T47D (cell line): ENCODE measurements at regions not wholly inside any gene's neighbourhood (a gene's known extent, or its start where the extent isn't known, plus 50 kb on each side); places are given as distances from the start of the nearest gene placed in this dataset.
A peak's percentile ranks its signal among the peaks of the same experiment; 100 is the strongest.

Experiments used
- DNase-seq, 2 experiments: peaks; one replicate each; pipeline versions ENCODE4 v3.0.0 to v3.0.0-alpha.2; 2011 to 2012; ENCODE audit warnings: low read depth in 1 of 2, low spot score in 1 of 2
- JUND ChIP-seq: IDR thresholded peaks from 2 replicates; pipeline ENCODE4 v1.6.1; 2012; ENCODE audit warnings: low read depth
- in situ Hi-C: cut with HindIII; loops from 2 replicates; pipeline ENCODE4 v1.10.0; 2016; ENCODE audit warnings: low sequenced_read_pairs, low pct_unique_long_range_greater_than_20kb

DNA sequence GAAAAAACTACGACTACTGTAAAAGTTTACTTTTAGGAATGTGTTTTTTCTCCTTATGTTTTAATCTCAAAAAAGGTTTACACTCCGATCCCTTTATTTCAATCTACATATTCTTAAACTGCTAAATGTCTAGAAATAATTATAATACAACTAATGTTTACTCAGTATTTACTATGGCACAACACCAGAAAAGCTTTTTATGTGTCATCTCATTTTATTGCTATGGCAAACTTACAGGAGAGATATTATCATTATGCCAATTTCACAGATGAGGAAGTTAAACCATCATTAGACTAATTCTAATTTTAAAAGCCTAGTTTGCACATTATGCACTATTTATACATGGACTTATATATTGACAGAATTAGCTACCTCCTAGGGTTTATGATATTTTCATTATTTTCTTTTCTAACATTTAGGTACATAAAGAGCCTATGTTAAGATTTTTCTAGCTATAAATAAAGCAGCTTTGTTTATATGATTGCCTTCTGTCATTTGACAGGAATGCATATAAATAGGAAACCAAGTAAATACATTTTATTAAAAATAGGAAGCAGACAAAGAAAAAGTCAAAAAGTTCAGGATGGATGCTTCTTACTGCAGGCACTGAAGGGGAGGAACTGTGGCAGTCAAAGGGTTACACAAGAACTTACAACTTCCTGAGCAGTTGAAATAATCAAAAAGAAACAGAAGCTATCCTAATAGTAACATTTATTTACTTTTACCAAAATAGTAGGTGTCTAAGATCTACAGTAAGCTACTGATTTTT is 442.4 kb downstream of the LTN1 start:
- in situ Hi-C loops = no loop called here
- DNase-seq = peak in 1 of 2 experiments; percentile 23
- TF ChIP-seq JUND = peak; percentile 44; the same call in 1 of the 2 replicates

DNA sequence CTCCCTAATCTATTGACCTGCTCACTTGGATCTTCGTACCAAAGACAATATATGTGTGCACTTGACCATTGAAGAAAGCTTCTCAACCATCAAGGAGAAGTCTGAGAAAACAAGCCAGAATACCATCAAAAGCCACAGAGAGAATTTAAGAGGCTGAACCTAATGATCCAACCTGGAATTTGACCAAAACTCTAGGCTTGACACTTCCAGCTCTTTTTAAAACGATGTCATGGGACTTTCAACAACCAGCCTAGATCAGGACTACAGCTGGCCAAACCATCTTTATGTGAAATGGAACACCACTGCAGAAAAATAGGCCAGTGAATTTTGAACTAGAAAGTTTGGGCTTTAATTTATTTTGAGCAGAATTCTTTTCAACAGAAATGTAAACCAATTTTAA is 444.4 kb downstream of the LTN1 start:
- in situ Hi-C loops = no loop called here
- no peak for TF ChIP-seq JUND
- no peak for DNase-seq

DNA sequence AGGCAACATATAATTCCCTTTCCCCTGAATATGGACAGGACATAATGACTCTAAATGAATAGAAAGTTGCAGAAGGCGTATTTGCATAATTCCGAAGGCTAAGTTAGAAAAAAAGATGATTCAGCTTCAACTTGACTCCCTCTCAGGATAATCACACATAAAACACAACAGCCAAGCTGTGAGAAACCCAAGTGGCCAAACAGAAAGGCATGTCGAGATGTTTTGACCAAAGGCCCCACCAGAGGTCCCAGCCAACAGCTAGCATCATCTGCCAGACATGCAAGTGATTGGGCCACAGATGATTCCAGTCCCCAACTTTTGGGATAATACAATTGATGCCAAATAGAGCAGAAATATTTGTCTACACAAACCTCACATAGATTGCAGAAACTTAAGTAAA is 444.9 kb downstream of the LTN1 start:
- no peak for TF ChIP-seq JUND
- no peak for DNase-seq
- in situ Hi-C loops = no loop called here

DNA sequence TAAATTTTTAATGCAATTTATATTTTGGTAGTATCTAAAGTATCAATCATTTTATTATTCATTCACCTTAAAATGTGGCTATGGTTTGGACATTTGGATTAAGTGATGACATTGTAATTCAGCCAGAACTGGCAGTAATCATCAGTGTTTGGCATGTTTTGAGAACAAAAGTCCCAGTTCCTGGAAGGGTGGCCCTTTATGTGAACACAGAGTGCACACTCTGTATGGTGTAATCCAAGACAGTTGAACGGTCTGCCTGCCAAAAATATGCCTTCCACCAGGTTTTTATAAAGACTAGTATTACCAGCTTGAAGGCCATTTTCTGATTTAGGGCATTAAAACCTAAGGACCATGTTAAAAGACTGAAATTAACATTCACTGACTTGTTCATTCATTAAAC is 448.7 kb downstream of the LTN1 start:
- in situ Hi-C loops = no loop called here
- no peak for DNase-seq
- TF ChIP-seq JUND = no peak

DNA sequence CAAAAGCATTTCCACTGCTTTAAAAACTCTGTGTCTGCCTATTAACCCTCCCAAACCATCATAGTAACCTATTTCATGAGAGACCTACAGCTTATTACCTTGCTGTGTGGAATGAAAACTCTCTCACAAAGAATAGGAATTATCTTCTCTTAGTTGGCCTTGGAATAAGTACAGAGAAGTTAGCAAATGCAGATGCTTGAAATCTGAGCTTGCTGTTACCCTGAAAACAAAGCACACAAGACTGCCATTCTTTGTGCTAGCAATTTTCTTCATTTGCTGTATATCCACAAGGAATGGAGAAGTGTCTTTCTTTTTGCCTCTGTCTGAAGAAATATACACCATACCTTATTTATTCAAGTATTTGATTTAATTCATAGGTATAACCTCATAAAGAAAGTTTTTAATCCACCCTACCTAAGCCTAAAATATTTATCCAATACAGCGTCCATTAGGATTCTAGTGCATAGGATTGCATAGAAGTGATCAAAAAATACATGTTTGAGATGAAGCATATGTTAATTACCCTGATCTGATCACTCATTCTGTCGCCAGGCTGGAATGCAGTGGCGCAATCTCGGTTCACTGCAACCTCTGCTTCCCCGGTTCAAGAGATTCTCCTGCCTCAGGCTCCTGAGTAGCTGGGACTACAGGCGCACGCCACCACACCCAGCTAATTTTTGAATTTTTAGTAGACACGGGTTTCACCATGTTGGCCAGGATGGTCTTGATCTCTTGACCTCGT is 451.1 kb downstream of the LTN1 start:
- in situ Hi-C loops = no loop called here
- DNase-seq = no peak
- no peak for TF ChIP-seq JUND

DNA sequence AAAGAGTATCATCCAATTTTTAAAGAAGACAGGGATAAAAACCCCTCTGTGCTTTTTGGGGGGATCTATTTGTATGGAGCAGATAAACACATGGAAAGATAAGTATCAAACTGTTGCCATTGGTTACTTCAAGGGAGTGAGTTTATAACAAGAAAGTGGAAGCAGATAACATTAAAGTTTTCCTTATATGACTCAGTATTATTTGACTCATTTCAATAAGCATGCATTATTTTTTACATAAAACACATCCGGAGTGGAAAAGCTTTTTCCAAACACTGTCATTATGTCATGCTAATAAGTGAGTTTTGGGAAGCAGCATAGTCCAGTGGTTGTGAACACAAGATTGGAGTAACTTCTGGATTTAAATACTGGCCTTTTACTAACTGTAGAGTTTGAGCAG is 452.2 kb downstream of the LTN1 start:
- TF ChIP-seq JUND = no peak
- in situ Hi-C loops = no loop called here
- no peak for DNase-seq

DNA sequence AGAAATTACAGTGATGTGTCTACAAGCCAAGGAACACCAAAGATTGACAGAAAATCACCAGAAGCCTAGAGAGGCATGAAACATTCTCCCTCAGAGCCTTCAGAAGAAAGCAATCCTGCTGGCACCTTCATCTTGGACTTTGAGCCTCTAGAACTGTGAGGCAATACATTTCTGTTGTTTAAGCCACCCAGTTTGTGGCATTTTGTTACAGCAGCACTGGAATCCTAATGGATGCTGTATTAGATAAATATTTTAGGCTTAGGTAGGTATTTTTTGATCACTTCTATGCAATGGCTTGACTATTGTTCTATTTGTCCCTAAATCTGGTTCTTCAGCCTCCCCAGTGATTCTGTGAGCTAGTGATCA is 453.1 kb downstream of the LTN1 start:
- in situ Hi-C loops = no loop called here
- TF ChIP-seq JUND = no peak
- no peak for DNase-seq

DNA sequence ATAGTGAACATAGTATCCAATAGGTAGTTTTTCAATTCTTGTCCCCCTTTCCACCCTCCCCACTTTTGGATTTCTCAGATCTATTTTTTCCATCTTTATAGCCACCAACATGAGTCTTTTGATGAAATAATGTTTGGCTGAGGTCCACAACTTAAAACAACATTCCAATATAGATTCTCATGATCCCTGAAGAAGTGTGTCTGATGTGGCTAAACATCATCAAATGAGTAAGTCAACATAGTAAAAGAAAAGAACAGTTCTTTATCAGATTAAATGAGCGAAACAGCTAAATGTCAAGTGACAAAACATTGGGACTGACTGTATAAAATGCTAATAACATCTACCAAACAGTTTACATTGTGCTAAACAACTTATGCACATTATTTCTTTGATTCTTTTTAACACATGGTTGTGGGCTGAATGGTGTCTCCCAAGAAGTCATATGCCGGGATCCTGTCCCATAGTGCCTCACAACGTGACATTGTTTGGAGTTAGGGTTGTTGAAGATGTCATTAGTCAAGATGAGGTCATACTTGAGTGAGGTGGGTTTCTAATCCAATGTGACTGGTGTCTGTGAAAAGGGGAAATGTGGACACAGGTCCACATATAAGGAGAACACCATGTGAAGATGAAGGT is 453.6 kb downstream of the LTN1 start:
- DNase-seq = peak in 1 of 2 experiments; percentile 23
- TF ChIP-seq JUND = no peak

DNA sequence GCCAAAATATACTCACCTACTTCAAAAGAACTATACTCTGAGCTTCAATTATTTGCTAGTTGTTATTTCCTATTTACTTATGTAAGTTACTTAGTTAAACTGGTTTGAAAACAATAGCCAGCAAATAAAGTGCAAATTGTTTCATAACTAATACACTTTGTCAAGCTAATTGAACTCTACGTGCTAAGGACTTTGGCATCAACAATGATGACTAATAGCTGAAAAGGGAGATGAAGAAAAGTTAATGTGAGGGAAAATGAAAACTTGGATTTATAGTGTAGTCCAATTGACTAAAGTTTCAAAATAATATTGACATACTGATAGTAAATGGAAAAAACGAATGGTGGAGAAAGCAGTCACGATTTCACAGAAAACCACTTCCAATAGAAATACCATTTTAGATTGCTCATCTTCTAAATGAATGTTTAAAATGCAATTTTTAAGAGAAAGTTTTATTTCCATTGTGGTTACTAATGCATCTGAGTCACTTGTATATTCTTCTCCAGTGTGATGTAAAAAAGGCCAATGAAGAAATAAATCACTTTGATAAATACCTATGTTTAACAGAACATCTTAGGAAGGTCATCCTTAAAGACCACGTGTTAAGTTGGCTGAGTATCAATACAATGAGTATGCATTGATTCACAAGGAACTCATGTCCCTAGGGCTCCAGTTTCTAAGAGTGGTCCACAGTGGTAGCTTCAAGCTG is 455.2 kb downstream of the LTN1 start:
- DNase-seq = no peak
- TF ChIP-seq JUND = no peak
- in situ Hi-C loops = no loop called here

More for the DNA sequence above, 453.6 kb downstream of the LTN1 start:
- in situ Hi-C loops = no loop called here

DNA sequence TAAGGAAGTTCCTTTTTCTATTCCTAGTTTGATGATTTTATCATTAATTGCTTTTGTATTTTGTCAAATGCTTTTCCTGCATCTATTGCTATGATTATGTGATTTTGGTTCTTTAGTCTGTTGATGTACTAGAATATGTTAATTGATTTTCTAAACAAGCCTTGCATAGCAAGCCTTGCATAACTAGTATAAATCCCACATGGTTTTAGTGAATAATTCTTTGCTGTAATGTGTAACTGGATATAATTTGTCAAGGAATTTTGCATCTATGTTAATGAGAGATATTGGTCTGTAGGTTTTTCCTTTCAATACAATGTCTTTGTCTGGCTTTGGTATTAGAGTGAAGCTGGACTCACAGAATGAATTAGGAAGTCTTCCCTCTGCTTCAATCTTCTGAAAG is 460.2 kb downstream of the LTN1 start:
- TF ChIP-seq JUND = no peak
- in situ Hi-C loops = no loop called here
- DNase-seq = no peak

DNA sequence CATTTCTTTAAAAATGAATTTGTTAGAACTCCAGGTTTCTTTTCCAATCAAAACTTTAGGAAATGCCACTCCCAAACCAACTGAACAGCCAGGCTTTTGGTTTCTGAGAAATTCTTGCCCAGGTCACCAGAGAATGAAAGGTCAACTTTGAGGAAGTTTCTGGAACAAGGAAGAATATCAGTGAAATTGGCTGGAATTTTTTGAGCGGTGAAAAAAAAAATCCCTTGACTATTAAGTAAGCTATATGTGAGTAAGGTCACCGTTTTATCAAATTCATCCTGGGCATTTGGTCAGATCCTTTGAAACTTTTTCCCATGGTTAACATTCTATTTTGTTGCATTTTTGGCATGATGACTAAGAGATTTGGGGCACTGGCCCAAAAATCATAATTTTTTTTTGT is 469.3 kb downstream of the LTN1 start:
- in situ Hi-C loops = no loop called here
- TF ChIP-seq JUND = no peak
- no peak for DNase-seq

DNA sequence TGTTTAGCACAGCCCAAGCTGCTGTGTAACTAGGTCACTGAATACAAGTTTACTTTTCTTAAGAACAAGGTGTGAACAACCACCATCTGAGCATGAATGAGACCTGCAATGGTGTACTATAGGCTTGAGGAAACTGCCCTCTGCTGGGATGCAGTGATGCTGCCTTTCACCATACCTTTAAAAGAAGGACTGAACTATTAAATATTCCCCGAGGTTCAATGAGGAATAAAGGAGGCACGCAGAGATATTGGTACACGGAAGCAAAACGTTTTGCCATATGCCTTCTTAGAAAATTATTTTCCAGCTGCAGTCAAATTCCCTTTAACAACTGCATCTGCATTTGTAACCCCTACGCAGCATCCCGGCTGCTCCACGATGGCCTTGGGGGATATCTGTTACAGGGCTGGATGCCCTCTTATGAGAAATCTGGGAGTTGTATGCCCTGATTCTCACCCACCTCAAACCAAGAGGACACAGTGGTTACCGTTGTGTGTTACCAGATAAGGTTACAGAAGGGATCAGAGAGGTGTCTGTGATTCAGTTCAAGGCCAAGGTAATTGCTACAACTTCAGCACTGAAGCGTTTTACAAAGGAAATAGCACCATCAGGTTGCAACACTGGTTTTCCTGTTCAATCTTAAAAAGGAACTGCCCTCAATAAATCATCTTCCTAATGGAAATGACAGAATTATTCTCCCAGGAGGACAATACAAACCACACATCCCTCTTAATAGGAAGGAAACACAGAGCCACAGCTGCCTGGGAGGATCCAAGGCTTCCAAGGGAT is 470.5 kb downstream of the LTN1 start:
- in situ Hi-C loops = no loop called here
- DNase-seq = peak in 1 of 2 experiments; percentile 50
- no peak for TF ChIP-seq JUND
